Urinary bladder (tissue), 3 donors: ENCODE measurements at regions not wholly inside any gene's neighbourhood (a gene's known extent, or its start where the extent isn't known, plus 50 kb on each side); places are given as distances from the start of the nearest gene placed in this dataset.

Experiments used
- DNase-seq: peaks from one replicate; pipeline ENCODE4 v3.0.0-alpha.2; 2015; ENCODE audit errors: extremely low spot score
- H3K27ac ChIP-seq: one replicate; pipeline ENCODE4 v1.5.1; 2013; ENCODE audit warnings: low read depth, mild to moderate bottlenecking, moderate library complexity
- H3K36me3 ChIP-seq: one replicate; pipeline ENCODE4 v1.6.1; 2013; ENCODE audit warnings: mild to moderate bottlenecking, moderate library complexity; ENCODE audit not compliant: insufficient read depth
- H3K4me1 ChIP-seq: one replicate; pipeline ENCODE4 v1.6.1; 2013; ENCODE audit warnings: mild to moderate bottlenecking, moderate library complexity; ENCODE audit not compliant: insufficient read depth
- H3K4me3 ChIP-seq: one replicate; pipeline ENCODE4 v1.5.1; 2013; ENCODE audit warnings: low read depth, low read length
- WGBS: extraction: QIAGEN DNeasy Blood & Tissue Kit; methylation state at CpG from one replicate; pipeline ENCODE4 v1.1.7; 2013; 5-methylcytosine and 5-hydroxymethylcytosine counted together
- donor health status: healthy with polysubstance abuse.
- donor health status: healthy.

GRCh38 chr1:67577646-67578045, 107.4 kb upstream of the GADD45A start:
- 96% methylated on average over 3 of the region's 3 CpGs for WGBS
- H3K27ac ChIP-seq, result no peak overlapping the region
- peaks cover 1% of the 10 kb centered on the region for H3K4me1 ChIP-seq
- no peak for DNase-seq
- no peak overlapping the region for H3K4me3 ChIP-seq
- no peaks in the 10 kb centered on the region for H3K36me3 ChIP-seq

DNA sequence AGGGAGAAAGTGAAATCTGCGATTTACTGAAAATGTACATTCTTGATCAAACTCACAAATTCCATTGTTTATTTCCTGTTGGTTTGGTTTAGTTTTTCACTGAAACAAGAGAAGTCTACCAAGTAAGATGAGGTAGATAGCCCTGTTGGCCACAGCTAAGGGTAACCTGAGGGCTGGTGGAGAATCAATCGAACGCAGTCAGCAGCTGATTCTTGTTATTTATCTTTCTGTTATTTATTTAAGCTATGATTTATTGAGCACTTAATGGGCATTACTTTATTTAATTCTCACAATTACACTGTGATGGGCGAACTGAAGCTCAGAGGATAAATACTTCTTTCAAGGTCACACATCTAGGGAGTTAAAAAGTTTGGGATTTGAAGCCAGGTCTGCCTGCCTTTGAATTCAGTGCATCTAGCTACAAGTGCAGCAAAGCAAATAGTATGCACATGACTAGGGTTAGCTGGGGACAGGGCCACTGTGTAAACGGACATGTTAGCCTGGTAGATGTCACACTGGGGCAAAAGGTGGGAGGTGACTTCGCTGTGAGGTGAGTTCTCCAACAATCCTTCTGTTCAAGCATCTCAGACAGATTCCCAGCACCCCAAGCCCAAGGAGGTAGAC, 106.5 kb upstream of the GADD45A start:
- H3K27ac ChIP-seq, result no peak overlapping the region
- 82% methylated on average over 6 of the region's 6 CpGs for WGBS
- DNase-seq, result no peak
- H3K4me3 ChIP-seq, result no peak overlapping the region
- H3K4me1 ChIP-seq, result peaks cover 1% of the 10 kb centered on the region
- no peaks in the 10 kb centered on the region for H3K36me3 ChIP-seq

DNA sequence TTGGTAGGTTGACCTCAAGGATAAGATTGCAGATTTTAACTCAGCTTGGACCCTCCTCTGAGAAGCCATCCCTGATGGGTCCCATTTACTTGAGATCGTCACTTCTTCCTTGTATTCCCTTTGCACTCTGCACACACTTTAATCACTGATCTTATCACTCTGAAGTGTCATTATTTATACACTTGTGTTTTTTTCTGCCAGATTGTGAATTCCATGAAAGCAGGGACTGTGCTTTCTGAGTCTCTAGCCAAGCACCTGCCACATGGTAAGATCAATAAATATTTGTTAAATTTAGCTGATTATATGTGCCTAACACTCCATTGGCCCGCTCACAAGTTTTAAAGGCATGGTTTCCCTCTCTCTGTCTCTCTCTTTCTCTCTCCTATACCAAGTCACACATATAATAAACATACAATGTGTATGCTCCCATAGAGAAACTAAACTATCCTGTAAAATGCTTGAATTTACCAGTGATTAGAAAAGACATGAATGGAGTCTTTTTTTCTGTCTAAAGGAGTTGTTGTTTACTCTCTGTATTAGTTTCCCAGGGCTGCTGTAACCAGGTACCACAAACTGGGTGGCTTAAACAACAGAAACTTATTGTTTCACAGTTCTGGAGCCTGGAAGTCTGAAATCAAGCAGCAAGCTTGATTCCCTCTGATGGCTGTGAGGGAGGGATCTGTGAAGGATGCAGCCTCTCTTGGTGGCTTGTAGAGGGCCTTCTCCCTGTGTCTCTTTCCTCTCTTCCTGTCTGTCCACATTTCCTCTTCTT, 105.2 kb upstream of the GADD45A start:
- H3K4me1 ChIP-seq, result no peaks in the 10 kb centered on the region
- DNase-seq, result no peak
- H3K4me3 ChIP-seq, result no peak overlapping the region
- WGBS, result 76% methylated on average over 2 of the region's 2 CpGs
- no peaks in the 10 kb centered on the region for H3K36me3 ChIP-seq
- no peak overlapping the region for H3K27ac ChIP-seq

DNA sequence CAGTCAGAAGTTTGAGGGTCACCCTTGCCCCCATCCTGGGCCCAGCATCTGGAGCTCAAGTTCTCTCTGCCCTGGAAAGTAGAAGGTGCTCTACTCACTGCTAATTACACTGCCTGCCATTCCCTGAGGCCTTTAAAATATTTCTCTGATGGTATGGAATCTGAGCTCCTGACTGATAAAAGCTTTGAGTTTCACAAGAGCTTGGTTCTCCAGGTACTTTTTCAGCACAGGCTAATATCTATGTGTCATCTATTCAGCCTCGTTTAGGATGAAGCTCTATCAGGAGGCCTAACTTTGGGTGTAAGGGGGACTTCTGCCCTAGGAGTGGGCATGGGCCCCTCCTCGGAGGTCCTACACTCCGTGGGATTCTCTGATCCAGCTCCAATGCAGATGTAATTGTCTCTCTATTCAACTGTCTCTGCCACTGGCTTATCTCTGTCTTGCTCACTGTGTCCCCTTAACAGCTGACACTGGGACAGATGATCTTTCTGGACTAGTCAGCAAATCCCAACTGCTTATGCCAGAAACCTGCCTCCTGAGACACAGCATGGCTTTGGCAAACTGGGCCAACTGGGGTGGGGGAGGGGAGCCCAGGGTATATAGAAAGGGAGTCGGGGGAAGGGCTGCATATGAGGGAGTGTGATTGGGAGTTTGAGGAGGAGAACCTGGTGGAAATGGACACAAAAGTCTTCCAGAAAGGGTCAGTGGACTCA, 104.2 kb upstream of the GADD45A start:
- no peak overlapping the region for H3K4me3 ChIP-seq
- H3K36me3 ChIP-seq, result no peaks in the 10 kb centered on the region
- no peak overlapping the region for H3K27ac ChIP-seq
- H3K4me1 ChIP-seq, result no peaks in the 10 kb centered on the region
- 86% methylated on average over 4 of the region's 4 CpGs for WGBS
- no peak for DNase-seq

GRCh38 chr1:67582625-67583461, 102.2 kb upstream of the GADD45A start:
- WGBS, result 87% methylated on average over 13 of the region's 13 CpGs
- Histone ChIP-seq H3K4me3 (no peak overlapping the region), H3K36me3 (no peaks in the 10 kb centered on the region), H3K27ac (no peak overlapping the region), H3K4me1 (no peaks in the 10 kb centered on the region)
- DNase-seq, result no peak

GRCh38 chr1:67583462-67583950, 101.5 kb upstream of the GADD45A start:
- H3K27ac ChIP-seq, result peak overlapping the region; percentile 15
- 82% methylated on average over 2 of the region's 2 CpGs for WGBS
- DNase-seq, result no peak
- no peak overlapping the region for H3K4me3 ChIP-seq
- H3K4me1 ChIP-seq, result peaks cover 1% of the 10 kb centered on the region
- no peaks in the 10 kb centered on the region for H3K36me3 ChIP-seq

DNA sequence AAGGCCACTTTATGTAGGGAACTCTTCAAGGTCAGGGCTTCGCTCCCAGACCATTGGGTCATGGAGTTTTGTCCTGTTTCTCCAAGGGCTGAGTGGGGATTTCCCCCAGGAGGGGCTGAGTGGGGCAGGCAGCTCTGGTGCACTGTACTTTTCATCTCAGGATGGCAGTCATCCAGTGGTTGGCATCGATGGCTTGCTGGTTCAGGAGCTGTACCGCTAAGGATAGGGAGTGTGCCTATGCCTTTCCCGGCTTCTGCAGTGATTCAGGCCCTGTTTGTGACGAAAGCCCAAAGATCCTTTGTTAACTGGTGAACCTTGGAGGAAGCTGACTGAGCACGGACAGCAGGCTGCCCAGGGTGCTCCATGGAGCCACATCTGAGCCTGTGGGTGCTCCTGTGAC, 100.1 kb upstream of the GADD45A start:
- DNase-seq, result no peak
- H3K27ac ChIP-seq, result no peak overlapping the region

GRCh38 chr1:67586596-67586995, 98.4 kb upstream of the GADD45A start:
- DNase-seq, result no peak
- Histone ChIP-seq H3K36me3 (no peaks in the 10 kb centered on the region), H3K4me1 (peaks cover 1% of the 10 kb centered on the region), H3K4me3 (no peak overlapping the region), H3K27ac (no peak overlapping the region)
- 64% methylated on average over 5 of the region's 5 CpGs for WGBS

More for the DNA sequence above, 100.1 kb upstream of the GADD45A start:
- Histone ChIP-seq H3K36me3 (no peaks in the 10 kb centered on the region), H3K4me1 (peaks cover 1% of the 10 kb centered on the region), H3K4me3 (no peak overlapping the region)
- whole genome bisulfite sequencing, result 97% methylated on average over 6 of the region's 6 CpGs

DNA sequence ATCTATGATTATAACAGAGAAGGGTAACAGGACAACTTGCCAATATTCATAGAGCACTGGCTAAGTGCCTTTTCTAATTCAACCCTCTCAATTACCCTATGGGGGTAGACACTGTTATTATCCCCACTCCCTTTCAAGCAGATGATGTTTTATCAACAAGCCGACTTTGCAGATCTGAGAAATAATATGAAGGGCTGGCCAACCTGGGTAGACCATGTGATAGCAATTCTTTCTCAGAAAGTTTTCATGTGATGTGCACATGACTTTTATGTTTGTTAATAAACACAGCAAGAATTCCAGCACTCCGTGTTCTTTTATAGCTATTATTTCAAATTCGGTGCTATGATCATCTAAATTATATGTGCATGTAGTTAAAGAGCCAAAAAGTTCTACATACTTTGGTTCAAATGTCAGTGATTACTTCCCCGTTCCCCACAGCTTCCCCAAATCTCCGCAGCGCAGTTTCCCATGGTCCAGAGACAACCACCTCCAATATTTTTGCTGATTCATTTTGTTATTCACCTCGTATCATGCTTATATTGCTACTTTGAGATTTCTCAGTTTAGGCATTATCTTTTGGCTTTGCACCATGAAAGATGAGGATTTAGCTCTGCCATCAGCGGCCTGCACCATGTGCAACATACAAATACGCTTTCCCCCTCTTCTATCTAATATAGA, 96.7 kb upstream of the GADD45A start:
- peaks cover 1% of the 10 kb centered on the region for H3K4me1 ChIP-seq
- 62% methylated on average over 9 of the region's 9 CpGs for WGBS
- DNase-seq, result no peak
- no peaks in the 10 kb centered on the region for H3K36me3 ChIP-seq
- peak overlapping the region; percentile 43 for H3K27ac ChIP-seq
- H3K4me3 ChIP-seq, result no peak overlapping the region

DNA sequence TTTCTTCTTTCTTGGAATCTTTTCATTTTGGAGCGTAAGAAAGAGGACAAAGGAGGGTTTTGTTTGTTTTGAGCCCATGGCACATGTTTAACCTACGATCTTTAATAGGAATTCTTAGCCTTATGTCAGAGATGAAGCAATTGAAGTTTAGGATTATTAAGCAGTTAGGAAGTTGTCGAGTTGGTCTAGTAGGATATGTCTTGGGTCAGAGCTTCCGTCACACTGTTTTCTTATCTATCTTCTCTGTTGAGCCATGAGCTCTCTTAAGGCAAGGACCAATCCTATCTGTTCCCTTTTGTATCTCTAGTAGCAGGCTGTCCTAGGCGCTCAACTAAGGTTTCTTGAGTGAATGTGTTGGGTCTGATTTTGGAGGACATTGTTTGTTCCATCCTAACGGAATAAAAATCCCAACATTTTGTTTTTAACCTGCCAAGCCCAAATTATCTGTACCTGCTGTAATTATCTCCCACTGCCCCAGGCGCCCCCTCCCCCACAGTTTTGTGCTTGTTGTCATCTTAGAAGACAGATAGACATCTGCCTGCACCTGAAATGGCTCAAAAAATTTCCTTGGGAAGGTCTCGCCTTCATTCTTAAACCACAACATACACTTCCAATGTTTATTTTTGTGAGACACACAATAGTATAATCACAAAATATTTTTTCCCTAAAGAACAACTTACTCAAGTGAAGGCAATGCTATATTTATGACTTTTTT, 95.3 kb upstream of the GADD45A start:
- DNase-seq, result no peak
- Histone ChIP-seq H3K4me1 (peaks cover 1% of the 10 kb centered on the region), H3K36me3 (no peaks in the 10 kb centered on the region), H3K4me3 (no peak overlapping the region), H3K27ac (no peak overlapping the region)
- WGBS, result 92% methylated on average over 8 of the region's 8 CpGs

DNA sequence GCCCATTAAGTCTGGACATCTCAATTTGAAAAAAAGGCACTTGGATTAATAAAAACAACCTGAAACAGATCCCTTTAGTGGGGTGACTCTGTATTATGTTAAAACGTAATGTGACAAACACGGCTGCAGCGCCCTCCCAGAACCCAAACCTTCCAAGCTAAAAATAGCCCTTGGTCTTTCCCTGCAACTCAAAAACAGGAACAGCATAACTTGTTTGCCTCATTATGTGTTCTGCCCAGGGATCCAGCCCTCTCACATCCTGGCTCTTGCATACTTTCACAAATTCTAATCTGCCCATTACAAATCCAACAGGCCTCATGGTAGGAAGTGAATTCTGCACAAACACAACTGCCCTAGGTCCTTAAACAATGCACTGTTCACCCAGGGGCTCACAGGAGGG, 94.7 kb upstream of the GADD45A start:
- Histone ChIP-seq H3K27ac (peak overlapping the region; percentile 35), H3K36me3 (no peaks in the 10 kb centered on the region), H3K4me3 (no peak overlapping the region), H3K4me1 (peaks cover 1% of the 10 kb centered on the region)
- 23% methylated on average over 3 of the region's 3 CpGs for WGBS
- DNase-seq, result no peak

DNA sequence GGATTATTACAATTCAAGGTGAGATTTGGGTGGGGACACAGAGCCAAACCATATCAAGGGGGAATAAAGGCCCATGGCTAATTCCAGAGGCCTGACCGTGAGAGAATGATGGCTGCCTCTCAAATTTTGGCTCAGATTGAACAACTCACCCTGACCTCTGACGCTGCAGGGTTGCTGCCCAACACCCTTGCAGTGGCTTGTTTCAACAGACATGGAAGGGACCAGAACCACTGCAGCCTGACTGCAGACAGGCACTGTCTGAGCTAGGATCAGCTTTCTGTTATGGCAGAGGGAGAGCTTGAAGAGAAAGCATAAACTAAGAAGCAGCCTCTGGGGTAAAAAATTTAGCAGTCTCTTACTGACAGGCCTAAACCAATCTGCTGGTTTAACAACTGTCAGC, 90.2 kb upstream of the GADD45A start:
- H3K27ac ChIP-seq, result no peak overlapping the region
- H3K4me1 ChIP-seq, result no peaks in the 10 kb centered on the region
- 95% methylated on average over 2 of the region's 2 CpGs for WGBS
- DNase-seq, result no peak
- H3K36me3 ChIP-seq, result no peaks in the 10 kb centered on the region
- H3K4me3 ChIP-seq, result no peak overlapping the region
